Loucy (cell line): ENCODE measurements at regions not wholly inside any gene's neighbourhood (a gene's known extent, or its start where the extent isn't known, plus 50 kb on each side); places are given as distances from the start of the nearest gene placed in this dataset.

Experiments used
- H2AFZ ChIP-seq: fragments of 200-600 bp; sonication (generic); 2 replicates; pipeline ENCODE4 v1.6.0; 2016; ENCODE audit warnings: antibody characterized with exemption, mild to moderate bottlenecking, low read length, moderate library complexity
- H3F3A ChIP-seq: fragments of 200-600 bp; 2 replicates; pipeline ENCODE4 v1.6.0; 2016; ENCODE audit warnings: antibody characterized with exemption, low read depth, mild to moderate bottlenecking
- H3K27me3 ChIP-seq: fragments of 200-600 bp; sonication (generic); 2 replicates; pipeline ENCODE4 v1.6.1; 2014; ENCODE audit warnings: low read length, mild to moderate bottlenecking; ENCODE audit not compliant: insufficient read depth, poor library complexity, severe bottlenecking
- H3K36me3 ChIP-seq: fragments of 200-600 bp; sonication (generic); 2 replicates; pipeline ENCODE4 v1.6.1; 2016; ENCODE audit warnings: low read length; ENCODE audit not compliant: insufficient read depth
- H3K4me1 ChIP-seq: fragments of 200-600 bp; sonication (generic); 2 replicates; pipeline ENCODE4 v1.5.1; 2014; ENCODE audit warnings: low read length, mild to moderate bottlenecking; ENCODE audit not compliant: insufficient read depth, poor library complexity, severe bottlenecking
- H3K4me2 ChIP-seq: fragments of 200-600 bp; sonication (generic); 2 replicates; pipeline ENCODE4 v1.6.0; 2014; ENCODE audit warnings: antibody characterized with exemption, low read length, low read depth, mild to moderate bottlenecking; ENCODE audit not compliant: poor library complexity, severe bottlenecking
- H3K4me3 ChIP-seq: fragments of 200-600 bp; sonication (generic); 2 replicates; pipeline ENCODE4 v1.5.1; 2014; ENCODE audit warnings: low read length, mild to moderate bottlenecking, mixed read lengths; ENCODE audit not compliant: poor library complexity, severe bottlenecking
- H3K79me2 ChIP-seq: fragments of 200-600 bp; sonication (generic); 2 replicates; pipeline ENCODE4 v1.6.1; 2014; ENCODE audit warnings: low read length; ENCODE audit not compliant: insufficient read depth
- H3K9ac ChIP-seq: fragments of 200-600 bp; sonication (generic); 2 replicates; pipeline ENCODE4 v1.6.0; 2014; ENCODE audit warnings: mild to moderate bottlenecking, low read depth, low read length, moderate library complexity; ENCODE audit not compliant: poor library complexity, severe bottlenecking
- H3K9me2 ChIP-seq: fragments of 200-600 bp; sonication (generic); replicated peaks from 2 replicates; pipeline ENCODE4 v1.6.1; 2016; ENCODE audit warnings: low read depth, low read length, mixed read lengths
- H3K9me3 ChIP-seq: fragments of 200-600 bp; sonication (generic); 2 replicates; pipeline ENCODE4 v1.6.1; 2014; ENCODE audit warnings: mild to moderate bottlenecking, antibody characterized with exemption, low read length, low read depth; ENCODE audit not compliant: insufficient read depth
- H4K20me1 ChIP-seq: fragments of 200-600 bp; sonication (generic); 2 replicates; pipeline ENCODE4 v1.6.0; 2014; ENCODE audit warnings: antibody characterized with exemption, low read length, mild to moderate bottlenecking; ENCODE audit not compliant: insufficient read depth, poor library complexity, severe bottlenecking
- CTCF ChIP-seq: fragments of 200-600 bp; sonication (generic); conservative IDR thresholded peaks from 2 replicates; pipeline ENCODE4 v1.5.1; 2014; ENCODE audit warnings: mild to moderate bottlenecking, antibody characterized with exemption, low read length
- EZH2phosphoT487 ChIP-seq: fragments of 200-600 bp; IDR thresholded peaks from 2 replicates; pipeline ENCODE4 v1.6.1; 2018; ENCODE audit warnings: antibody characterized with exemption, mild to moderate bottlenecking, moderate library complexity, borderline replicate concordance

DNA sequence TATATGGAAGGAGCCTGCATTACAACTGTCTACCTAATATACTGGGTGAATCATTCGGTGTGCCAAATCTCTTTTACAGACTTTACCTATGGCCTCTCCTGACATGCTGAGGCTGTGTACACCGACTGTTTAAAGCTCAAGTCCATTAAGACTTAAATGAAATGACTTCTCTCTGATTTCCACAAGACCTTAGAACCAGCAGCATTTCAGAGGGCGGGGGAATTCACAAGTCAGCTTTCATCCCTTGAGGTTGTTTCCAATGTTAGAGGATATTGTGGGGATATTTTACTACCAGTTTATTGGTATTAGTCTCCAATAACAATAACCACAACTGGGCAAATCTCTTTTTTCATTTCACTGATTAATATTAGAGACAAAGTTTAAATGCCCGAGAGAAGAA is 87.1 kb upstream of the IKZF1 start:
- Histone ChIP-seq H3K9me2 (no peaks in the 10 kb centered on the region), H3K36me3 (no peaks in the 10 kb centered on the region), H3K9me3 (peaks cover 4% of the 10 kb centered on the region; the same call in 1 of the 2 replicates), H2AFZ (no peak overlapping the region), H3K4me3 (no peak overlapping the region), H3K4me2 (peak overlapping the region; percentile 29), H3K4me1 (peaks cover 43% of the 10 kb centered on the region), H3F3A (no peaks in the 10 kb centered on the region), H3K9ac (no peak overlapping the region), H3K79me2 (no peaks in the 10 kb centered on the region), H4K20me1 (no peaks in the 10 kb centered on the region), H3K27me3 (no peaks in the 10 kb centered on the region)
- TF ChIP-seq EZH2phosphoT487 = no peak
- no peak for TF ChIP-seq CTCF

- H4K20me1 ChIP-seq = no peaks in the 10 kb centered on the region
- TF ChIP-seq CTCF (no peak), EZH2phosphoT487 (no peak)
- no peak overlapping the region for H2AFZ ChIP-seq
- H3K4me2 ChIP-seq = no peak overlapping the region
- H3K9me3 ChIP-seq = no peaks in the 10 kb centered on the region
- no peaks in the 10 kb centered on the region for H3F3A ChIP-seq
- no peaks in the 10 kb centered on the region for H3K27me3 ChIP-seq
- H3K4me3 ChIP-seq = no peak overlapping the region
- H3K36me3 ChIP-seq = no peaks in the 10 kb centered on the region
- H3K9me2 ChIP-seq = no peaks in the 10 kb centered on the region
- no peaks in the 10 kb centered on the region for H3K79me2 ChIP-seq
- no peak overlapping the region for H3K9ac ChIP-seq
- H3K4me1 ChIP-seq = peaks cover 47% of the 10 kb centered on the region
These were observed 87.9 kb upstream of the IKZF1 start for GRCh38 chr7:50216626-50217025.

DNA sequence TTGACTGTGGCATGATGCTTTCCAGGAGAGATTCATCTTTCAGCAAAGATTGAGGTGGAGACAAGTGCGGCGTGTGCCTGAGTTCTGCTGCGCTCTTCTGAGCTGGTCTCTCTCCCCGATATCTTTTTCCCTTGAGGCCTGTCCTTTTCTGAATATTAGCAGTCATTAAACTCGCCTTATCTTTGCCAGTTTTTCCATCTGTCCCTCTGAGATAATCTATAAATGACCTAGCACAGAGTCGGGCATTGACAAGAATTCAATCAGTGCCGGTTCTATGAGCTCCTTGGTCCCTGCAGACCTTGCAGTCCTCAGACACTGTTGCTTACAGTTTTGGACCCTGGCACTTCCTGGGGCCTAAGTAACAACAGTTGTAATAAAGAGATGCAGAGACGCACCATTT is 89.7 kb upstream of the IKZF1 start:
- Histone ChIP-seq H3K4me3 (no peak overlapping the region), H3K9me3 (no peaks in the 10 kb centered on the region), H4K20me1 (no peaks in the 10 kb centered on the region), H3K9ac (no peak overlapping the region), H3K36me3 (no peaks in the 10 kb centered on the region), H3K4me1 (peaks cover 47% of the 10 kb centered on the region), H3K4me2 (no peak overlapping the region), H3K9me2 (no peaks in the 10 kb centered on the region), H3K79me2 (no peaks in the 10 kb centered on the region), H3F3A (no peaks in the 10 kb centered on the region), H2AFZ (no peak overlapping the region), H3K27me3 (no peaks in the 10 kb centered on the region)
- TF ChIP-seq EZH2phosphoT487 (no peak), CTCF (no peak)
